Osteocyte (in vitro differentiated cells): ENCODE measurements at regions not wholly inside any gene's neighbourhood (a gene's known extent, or its start where the extent isn't known, plus 50 kb on each side); places are given as distances from the start of the nearest gene placed in this dataset.

Experiments used
- DNase-seq: peaks from one replicate; pipeline ENCODE4 v3.0.0; 2021; ENCODE audit warnings: mixed read lengths; ENCODE audit not compliant: unreplicated experiment; ENCODE audit errors: extremely low spot score
- H3K27ac Mint-ChIP-seq: one replicate; pipeline ENCODE4 v1.8.0; 2021; ENCODE audit warnings: mild to moderate bottlenecking, mixed read lengths; ENCODE audit not compliant: unreplicated experiment
- H3K27me3 Mint-ChIP-seq: one replicate; pipeline ENCODE4 v1.8.0; 2021; ENCODE audit warnings: mixed read lengths; ENCODE audit not compliant: unreplicated experiment
- H3K36me3 Mint-ChIP-seq: one replicate; pipeline ENCODE4 v1.8.0; 2021; ENCODE audit warnings: mixed read lengths; ENCODE audit not compliant: unreplicated experiment
- H3K4me1 Mint-ChIP-seq: one replicate; pipeline ENCODE4 v1.8.0; 2021; ENCODE audit warnings: mixed read lengths; ENCODE audit not compliant: unreplicated experiment
- H3K4me3 Mint-ChIP-seq: one replicate; pipeline ENCODE4 v1.8.0; 2021; ENCODE audit warnings: mild to moderate bottlenecking, moderate library complexity, mixed read lengths; ENCODE audit not compliant: unreplicated experiment
- H3K9me3 Mint-ChIP-seq: one replicate; pipeline ENCODE4 v1.8.0; 2021; ENCODE audit warnings: mixed read lengths; ENCODE audit not compliant: unreplicated experiment
- CTCF ChIP-seq: fragments of 200-600 bp; sonication (generic); IDR thresholded peaks from 2 replicates; pipeline ENCODE4 v1.5.0; 2021; ENCODE audit warnings: antibody characterized with exemption, mild to moderate bottlenecking, moderate library complexity

- H3K4me3 Mint-ChIP-seq = no peak overlapping the region
- no peak for TF ChIP-seq CTCF
Observed at GRCh38 chr5:18959535-18959934, 1028.5 kb downstream of the CDH18 start.

GRCh38 chr5:18961234-18961633, 1026.8 kb downstream of the CDH18 start:
- no peaks in the 10 kb centered on the region for H3K4me1 Mint-ChIP-seq
- no peaks in the 10 kb centered on the region for H3K36me3 Mint-ChIP-seq
- H3K4me3 Mint-ChIP-seq = no peak overlapping the region
- no peak for TF ChIP-seq CTCF
- no peaks in the 10 kb centered on the region for H3K9me3 Mint-ChIP-seq
- H3K27me3 Mint-ChIP-seq = no peaks in the 10 kb centered on the region
- DNase-seq = no peak
- H3K27ac Mint-ChIP-seq = no peak overlapping the region

More at GRCh38 chr5:18959535-18959934, 1028.5 kb downstream of the CDH18 start:
- no peak for DNase-seq
- no peaks in the 10 kb centered on the region for H3K36me3 Mint-ChIP-seq
- no peaks in the 10 kb centered on the region for H3K4me1 Mint-ChIP-seq
- H3K27me3 Mint-ChIP-seq = no peaks in the 10 kb centered on the region
- no peaks in the 10 kb centered on the region for H3K9me3 Mint-ChIP-seq
- H3K27ac Mint-ChIP-seq = no peak overlapping the region

DNA sequence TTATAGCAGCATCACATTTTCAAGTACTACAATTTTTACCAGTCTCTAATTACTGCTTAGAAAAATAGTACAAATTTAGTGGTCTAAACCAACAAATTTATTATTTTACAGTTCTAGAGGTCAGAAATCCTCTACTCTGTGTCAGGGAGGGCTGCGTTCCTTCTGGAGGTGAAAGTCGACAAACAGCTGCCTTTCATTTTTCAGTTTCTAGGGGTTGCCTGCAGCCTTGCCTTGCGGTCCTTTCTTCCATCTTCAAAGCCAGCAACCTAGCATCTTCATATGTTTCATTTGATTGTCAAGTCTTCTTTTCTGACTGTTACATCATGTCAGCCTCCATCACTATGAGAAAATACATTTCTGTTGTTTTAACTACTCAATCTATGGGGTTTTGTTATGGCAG, 1022.1 kb downstream of the CDH18 start:
- Mint-ChIP-seq H3K9me3 (no peaks in the 10 kb centered on the region), H3K36me3 (no peaks in the 10 kb centered on the region), H3K27ac (no peak overlapping the region), H3K27me3 (no peaks in the 10 kb centered on the region), H3K4me1 (no peaks in the 10 kb centered on the region), H3K4me3 (no peak overlapping the region)
- no peak for TF ChIP-seq CTCF
- no peak for DNase-seq

DNA sequence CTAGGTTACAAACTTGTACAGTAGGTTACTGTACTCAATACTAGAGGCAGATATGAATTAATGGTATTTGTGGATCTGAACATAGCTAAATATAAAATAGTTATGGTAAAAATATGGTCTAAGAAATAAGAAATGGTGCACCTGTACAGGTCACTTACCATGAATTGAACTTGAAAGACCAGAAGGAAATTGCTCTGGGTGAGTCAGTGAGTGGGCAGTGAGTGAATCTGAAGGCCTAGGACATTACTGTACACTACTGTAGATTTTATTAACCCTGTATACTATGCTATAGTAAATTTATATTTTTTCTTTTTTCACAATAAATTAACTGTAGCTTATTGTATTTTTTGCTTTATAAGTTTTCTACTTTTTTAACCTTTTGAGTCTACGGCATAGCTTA, 1020.4 kb downstream of the CDH18 start:
- no peaks in the 10 kb centered on the region for H3K9me3 Mint-ChIP-seq
- H3K36me3 Mint-ChIP-seq = no peaks in the 10 kb centered on the region
- no peak for DNase-seq
- no peak overlapping the region for H3K27ac Mint-ChIP-seq
- no peak for TF ChIP-seq CTCF
- no peaks in the 10 kb centered on the region for H3K4me1 Mint-ChIP-seq
- H3K27me3 Mint-ChIP-seq = no peaks in the 10 kb centered on the region
- H3K4me3 Mint-ChIP-seq = no peak overlapping the region

DNA sequence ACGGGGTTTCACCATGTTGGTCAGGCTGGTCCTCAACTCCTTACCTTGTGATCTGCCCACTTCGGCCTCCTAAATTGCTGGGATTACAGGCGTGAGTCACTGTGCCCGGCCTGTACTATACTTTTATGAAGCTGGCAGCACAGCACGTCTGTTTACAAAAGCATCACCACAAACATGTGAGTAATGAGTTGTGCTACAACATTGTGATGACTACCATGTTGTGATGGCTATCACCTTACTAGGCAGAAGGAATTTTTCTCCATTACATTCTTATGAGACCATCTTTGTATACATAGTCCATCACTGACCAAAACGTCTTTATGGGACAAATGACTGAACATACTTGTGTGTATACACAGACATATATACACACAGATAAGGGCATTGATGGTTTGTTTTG, 1019.0 kb downstream of the CDH18 start:
- no peak for DNase-seq
- no peak overlapping the region for H3K4me3 Mint-ChIP-seq
- H3K36me3 Mint-ChIP-seq = no peaks in the 10 kb centered on the region
- H3K9me3 Mint-ChIP-seq = no peaks in the 10 kb centered on the region
- no peaks in the 10 kb centered on the region for H3K27me3 Mint-ChIP-seq
- no peaks in the 10 kb centered on the region for H3K4me1 Mint-ChIP-seq
- no peak for TF ChIP-seq CTCF
- H3K27ac Mint-ChIP-seq = no peak overlapping the region
